Fibroblast of skin of right quadriceps (primary cell): ENCODE measurements at regions not wholly inside any gene's neighbourhood (a gene's known extent, or its start where the extent isn't known, plus 50 kb on each side); places are given as distances from the start of the nearest gene placed in this dataset.
"Not testable (repeated sequence)": the region's sequence is repeated elsewhere in the genome, so short reads cannot be mapped to it uniquely, and the experiment has no call there.

Experiments
- DNase-seq: peaks from one replicate; pipeline ENCODE4 v3.0.0-alpha.2; 2013

DNA sequence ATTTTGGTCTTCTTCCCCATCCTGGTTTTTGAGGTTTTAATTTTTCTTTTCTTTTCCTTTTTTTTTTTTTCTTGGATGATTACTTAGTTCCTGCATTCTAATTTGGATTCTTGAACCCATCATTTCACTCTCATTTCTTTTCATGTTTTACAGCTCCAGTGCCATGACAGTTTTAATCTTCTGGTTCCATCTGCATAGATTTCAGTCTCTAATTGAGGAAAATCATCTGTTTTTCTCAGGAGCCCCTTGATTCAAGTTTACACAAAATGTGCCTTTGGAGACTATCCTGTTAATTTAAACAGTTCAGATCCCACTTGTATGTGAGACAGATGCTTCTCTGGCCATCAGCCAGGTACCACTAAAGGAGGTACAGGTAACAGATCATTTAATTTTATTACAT lies 379.9 kb downstream of the PIK3C3 start:
- no peak for DNase-seq

DNA sequence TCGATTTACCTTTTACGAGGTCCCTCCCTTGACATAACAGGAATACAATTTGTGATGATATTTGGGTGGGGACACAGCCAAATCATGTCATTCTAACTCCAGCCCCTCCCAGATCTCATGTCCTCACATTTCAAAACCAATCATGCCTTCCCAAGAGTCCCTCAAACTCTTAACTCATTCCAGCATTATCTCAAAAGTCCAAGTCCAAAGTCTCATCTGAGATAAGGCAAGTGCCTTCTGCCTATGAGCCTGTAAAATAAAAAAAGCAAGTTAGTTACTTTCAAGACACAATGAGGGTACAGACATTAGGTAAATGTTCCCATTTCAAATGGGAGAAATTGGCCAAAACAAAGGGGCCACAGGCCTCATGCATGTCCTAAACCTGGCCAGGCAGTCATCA lies 381.1 kb downstream of the PIK3C3 start:
- DNase-seq = no peak

DNA sequence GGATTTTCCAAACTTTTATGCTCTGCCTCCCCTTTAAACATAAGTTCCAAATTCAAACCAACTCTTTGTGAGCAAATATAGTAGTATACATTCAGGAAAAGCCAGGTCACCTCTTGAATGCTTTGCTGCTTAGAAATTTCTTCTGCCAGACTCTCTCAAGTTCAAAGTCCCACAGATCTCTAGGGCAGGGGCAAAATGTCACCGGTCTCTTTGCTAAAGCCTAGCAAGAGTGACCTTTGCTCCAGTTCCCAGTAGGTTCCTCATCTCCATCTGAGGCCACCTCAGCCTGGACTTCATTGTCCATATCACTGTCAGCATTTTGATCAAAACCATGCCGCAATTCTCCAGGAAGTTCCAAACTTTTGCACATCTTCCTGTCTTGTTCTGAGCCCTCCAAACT lies 382.3 kb downstream of the PIK3C3 start:
- DNase-seq = not testable (repeated sequence)

DNA sequence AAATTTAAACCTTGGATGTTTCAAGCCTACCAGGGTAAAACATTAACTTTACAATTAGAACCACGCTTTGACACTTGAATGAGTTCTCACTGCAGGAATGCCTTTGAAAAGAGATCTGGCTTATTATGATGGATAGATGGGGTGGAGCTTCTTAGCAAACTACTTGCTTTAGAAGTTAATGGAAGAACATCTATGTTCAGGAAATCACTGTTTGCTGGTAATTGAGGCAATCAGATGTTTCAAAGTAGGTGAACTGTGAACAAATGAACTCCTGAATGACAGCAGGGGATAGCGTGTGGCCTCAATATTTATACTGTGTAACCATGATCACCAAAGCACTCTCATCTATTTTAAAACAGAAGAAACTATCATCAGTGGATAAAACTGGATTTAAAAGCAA lies 383.6 kb downstream of the PIK3C3 start:
- no peak for DNase-seq

DNA sequence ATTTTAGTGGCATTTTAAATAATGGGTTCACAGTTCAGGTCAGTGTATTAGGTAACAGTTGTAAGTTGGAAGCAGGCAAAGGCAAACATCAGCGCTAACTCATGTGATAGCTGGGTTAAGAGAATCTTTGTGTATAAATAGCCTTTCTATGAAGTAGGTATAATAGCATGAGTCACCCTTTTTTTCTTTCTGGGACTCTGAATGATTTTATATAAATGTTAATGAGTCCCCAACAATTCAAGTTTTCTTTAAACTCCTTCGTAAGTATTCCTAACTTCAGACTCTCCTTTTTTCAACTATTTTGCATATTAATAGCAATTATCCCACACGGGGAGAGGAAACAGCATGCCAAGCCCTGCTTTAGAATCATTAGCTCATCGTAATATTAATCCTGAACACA lies 384.3 kb downstream of the PIK3C3 start:
- DNase-seq = no peak

DNA sequence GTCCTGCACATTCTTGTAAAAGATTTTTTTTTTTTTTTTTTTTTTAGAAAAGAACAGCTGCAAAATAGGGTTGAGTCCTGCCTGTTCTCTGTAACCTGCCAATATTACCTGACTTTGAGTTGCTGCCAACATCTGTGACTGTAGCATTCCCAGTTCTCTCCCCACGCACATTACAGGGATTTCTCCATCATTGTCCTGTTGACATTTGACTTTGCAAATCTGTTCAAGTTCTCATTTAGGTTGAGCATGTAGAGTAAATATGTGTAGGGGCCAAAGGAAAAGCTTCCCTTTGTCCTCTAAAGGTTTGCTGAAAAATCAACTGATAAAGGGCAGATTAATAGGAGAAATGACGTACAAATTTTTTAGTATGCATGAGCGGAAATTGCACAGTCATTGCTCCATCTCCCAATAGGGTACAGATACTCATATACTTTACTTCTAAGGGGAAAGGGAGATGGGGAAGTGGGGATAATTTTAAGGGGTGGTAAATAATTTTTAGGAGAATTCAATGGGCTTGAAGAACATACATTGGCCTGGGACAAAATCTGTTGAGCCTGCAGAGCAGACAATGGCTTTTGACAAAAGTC lies 385.5 kb downstream of the PIK3C3 start:
- no peak for DNase-seq

DNA sequence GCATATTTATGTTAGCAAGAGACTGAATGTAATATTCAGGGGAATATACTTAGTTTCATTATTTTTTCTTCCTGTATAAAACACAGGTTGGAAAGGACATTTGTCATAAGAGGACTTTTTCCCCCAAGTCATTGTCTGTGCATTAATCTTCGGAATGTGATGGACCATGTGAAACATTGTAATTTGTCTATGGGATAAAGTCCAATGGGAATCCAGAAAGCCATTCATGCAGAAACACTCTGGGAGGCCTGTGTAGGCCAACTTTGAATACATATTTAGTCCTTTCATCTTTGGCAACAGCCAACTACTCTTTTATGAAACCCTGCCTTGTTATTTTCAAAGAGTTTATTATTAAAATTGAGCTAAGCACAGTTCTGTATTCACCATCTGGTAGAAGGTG lies 386.4 kb downstream of the PIK3C3 start:
- DNase-seq = no peak

DNA sequence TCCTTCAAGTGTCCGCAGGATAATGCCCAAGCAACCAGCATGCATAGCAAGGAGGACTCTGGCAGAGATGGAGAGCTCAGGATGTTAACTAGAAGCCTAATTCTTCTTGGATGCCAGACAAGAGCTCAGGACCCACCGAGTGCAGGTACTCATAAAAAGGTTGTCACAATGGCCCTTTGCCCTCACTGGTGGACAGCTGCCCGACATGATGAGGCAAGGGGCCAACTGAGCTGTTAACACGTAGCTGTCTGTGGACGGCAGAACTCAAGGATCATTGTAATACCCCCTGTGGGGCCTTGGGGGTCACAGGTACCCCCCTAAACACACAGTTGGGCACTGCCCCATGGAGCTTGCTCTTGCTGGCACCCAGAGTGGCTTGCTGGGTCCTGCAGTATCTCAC lies 393.7 kb downstream of the PIK3C3 start:
- DNase-seq = no peak

DNA sequence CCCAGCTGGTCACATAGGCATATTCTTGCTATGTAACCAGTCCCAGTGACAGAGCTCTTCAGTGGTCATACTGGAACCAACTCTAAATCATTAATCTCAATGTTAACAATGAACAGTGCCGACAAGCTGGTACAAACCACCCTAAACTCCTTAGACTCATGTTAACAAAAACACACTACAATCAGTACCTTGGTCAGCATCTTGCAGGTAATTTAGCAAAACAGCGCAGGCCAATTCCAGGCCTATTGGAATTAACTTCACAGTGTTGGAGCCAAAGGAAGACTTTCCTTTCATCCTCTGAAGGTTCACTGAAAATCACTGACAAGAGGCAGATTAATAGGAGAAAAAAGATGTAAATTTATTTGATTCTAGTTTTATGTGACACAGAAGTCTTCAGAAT lies 396.4 kb downstream of the PIK3C3 start:
- DNase-seq = no peak

DNA sequence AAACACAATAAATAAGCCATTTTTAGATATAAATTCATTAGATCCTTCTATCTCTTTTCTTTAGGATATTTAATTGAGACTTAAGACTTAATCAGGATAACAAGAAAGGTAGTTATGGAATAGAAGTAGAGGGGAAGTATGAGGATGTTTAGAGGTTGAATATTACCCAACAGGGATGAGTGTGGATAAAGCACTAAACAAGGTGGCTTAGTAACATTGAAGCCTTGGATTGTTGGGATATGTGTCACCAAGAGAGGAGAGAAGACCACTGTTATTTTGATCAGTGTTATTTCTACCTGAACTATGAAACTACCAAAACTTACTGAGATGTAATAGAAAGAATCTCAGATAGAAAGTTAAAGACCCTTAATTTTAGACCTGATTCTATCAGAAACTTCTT lies 405.7 kb downstream of the PIK3C3 start:
- DNase-seq = no peak

DNA sequence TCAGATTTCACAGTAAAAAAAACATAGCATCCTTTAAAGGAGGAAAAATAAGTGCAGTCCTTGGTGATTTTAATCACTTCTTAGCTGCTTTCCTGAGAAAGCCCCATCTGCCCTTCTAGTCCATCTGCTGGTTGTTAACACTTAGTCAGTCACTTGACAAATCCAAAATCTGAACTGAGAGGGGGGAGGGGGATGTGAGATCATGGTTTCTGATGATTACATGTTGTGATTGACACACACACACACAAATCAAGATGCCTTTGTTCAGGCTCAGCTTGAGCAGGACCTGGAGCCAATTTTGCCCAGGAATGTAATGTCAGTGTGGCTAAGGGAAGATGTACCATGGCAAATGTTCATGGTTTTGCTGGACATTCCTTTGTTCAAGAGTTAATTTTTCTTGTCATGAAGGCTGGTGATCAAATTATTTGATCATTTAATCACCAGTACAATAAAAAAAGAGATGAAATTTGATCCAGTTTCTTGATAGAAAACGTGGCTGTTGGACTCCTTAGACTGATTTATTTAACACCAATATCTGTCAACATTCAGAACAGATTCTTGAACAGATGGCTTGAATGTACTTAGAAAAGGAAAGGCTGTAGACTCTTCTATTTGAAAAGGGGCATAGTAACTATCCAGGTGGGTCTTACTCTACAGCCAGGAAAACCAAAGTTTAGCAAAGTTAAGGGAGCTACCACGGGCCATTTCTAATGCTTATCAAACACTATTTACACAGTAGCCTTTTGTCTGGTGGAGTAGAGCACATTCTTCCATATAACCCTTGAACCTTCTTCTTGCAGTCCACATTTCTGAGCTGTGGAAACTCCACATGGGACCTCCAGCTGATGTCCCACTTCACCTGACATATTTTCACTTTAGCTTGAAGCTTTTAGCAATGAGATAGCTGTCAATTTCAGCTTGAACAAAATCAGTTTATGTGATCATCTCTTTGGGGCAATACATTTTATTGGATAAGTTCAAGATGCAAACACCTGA lies 408.7 kb downstream of the PIK3C3 start:
- DNase-seq = no peak

DNA sequence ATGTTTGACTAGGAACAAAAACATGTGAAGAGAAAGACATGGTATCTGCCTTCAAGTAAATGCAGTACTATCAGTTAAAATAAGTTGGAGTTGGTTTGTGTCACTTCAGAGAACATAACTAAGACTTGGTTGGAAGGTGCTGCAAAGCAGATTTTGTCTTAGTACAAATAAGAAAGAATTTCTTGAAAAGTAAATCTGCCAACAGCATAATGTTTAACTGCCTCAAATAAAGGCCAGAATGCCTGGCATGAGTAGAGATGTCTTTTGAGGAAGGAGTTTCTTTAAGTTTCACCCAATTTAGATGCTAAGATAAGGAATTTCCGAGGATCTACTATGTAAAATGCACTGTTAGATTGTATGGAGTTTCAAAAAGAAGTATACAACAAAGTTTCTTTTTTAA lies 409.7 kb downstream of the PIK3C3 start:
- no peak for DNase-seq

DNA sequence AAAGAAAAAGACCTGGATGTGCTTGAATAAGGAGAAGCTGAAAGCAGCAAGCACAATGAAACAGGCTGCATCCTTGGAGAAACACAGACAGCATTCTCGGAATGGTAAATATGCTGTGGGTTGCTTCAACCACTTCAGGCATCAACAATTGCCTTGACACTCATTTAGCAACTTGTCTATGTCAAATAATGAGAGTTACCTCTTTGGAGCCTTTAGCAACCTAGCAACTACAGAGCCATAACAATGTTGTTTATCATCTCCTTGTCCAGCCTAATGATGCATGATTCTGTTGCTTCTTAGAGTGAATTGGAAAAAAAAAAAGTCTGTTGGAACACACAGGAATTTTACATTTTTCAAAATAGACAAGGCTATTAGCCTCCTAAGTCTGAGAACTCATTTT lies 410.6 kb downstream of the PIK3C3 start:
- DNase-seq = no peak

DNA sequence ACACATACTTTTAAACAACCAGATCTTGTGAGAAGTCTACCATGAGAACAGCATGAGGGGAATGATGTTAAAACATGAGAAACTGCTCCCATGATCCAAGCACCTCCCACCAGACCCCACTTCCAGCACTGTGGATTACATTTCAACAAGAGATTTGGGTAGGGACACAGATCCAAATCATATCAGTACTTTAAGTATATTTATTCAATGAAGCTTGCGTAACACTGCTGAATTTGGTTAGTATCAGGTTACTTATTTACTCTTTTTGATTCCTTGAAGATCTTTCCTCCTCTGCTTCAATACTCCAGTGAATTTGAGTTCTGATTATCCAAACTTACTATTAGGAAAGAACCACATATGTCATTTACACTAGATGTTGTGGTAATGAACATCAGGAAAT lies 418.6 kb downstream of the PIK3C3 start:
- no peak for DNase-seq

DNA sequence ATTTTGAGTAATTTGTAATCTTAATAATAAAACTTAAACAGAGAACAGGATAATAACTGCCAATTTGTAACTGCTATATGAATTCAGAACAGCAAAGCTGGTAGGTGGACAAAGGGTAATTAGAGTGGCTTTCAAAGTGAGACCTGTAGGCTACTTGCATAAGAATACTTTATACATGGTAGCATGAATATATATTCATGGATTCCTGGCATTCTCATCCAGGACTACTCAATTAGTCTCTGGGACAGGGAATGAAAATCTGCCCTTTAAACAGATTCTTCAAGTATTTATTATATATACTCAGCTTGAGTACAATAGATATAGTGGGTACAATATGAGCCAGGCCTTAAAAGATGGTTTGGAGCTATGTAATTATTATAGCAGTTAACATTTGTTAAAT lies 419.9 kb downstream of the PIK3C3 start:
- no peak for DNase-seq

DNA sequence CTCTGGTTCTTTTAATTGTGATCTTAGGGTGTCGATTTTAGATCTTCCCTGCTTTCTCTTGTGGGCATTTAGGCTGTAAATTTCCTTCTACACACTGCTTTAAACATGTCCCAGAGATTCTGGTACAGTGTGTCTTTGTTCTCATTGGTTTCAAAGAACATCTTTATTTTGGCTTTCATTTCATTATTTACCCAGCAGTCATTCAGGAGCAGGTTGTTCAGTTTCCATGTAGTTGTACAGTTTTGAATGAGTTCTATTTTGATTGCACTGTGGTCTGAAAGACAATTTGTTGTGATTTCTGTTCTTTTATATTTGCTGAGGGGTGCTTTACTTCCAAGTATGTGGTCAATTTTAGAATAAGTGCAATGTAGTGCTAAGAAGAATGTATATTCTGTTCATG lies 423.8 kb downstream of the PIK3C3 start:
- DNase-seq = not testable (repeated sequence)

DNA sequence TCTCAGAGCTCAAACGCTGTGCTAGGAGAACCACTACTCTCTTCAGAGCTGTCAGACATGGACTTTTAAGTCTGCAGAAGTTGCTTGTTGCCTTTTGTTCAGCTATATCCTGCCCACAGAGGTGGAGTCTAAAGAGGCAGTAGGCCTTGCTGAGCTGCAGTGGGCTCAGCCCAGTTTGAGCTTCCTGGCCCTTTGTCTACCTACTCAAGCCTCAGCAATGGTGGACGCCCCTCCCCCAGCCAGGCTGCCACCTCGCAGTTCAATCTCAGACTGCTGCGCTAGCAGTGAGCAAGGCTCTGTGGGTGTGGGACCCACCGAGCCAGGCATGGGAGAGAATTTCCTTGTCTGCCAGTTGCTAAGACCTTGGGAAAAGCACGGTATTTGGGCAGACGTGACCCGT lies 426.2 kb downstream of the PIK3C3 start:
- DNase-seq = not testable (repeated sequence)

DNA sequence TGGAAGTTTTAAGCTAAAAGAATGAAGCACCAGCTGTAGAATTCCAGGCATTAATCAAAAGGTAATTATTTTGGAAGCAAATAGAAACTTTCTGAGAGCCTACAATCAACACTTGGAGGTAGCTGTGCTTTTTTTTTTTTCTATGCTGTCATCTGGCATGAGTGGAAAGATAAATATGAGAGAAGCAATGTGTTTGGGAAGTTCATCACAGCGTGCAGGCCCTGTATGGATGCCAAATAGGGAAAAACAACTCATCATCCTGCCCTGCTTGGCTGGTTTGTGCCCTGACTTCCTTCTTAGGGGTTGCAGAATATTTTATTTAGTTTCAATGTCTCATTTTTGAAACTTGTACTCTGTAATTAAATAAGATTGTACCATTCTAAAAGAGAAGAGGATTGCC lies 437.4 kb downstream of the PIK3C3 start:
- no peak for DNase-seq

DNA sequence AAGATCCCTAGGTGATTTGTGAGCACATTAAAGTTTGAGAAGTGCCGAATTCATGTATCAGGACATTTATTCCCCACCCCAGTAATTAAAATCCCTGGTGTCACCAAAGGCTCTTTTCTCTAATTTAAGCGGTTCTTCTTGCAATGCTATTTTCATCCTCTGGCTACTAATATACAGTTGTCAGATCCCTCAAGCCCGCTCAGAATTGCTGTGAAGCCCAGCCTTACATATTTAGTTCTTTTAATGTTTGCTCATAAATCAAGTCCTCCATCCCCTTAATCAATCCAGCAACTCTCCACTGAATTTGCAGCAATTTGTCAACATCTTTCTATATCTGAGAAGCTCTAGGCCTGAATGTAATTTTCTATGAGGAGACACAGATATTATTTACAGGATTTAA lies 437.9 kb downstream of the PIK3C3 start:
- no peak for DNase-seq

DNA sequence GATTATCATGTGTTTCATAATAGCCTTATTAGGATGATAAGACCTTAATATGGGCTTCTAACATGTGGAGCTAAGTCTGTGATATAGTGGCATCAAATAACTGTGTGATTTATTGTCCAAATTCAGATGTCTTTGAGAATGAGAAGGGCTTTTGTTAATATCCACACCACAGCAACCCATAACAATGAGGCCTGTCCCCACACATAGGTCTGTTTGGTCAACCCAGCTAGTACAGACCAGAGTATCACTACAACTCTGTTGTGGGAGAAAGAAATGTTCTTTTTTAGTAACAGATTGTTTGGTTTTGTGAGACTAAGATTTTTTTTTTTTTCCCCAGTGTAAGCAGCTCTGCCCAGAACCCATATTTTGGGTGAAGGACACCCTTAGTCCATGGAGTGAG lies 439.2 kb downstream of the PIK3C3 start:
- DNase-seq = no peak

DNA sequence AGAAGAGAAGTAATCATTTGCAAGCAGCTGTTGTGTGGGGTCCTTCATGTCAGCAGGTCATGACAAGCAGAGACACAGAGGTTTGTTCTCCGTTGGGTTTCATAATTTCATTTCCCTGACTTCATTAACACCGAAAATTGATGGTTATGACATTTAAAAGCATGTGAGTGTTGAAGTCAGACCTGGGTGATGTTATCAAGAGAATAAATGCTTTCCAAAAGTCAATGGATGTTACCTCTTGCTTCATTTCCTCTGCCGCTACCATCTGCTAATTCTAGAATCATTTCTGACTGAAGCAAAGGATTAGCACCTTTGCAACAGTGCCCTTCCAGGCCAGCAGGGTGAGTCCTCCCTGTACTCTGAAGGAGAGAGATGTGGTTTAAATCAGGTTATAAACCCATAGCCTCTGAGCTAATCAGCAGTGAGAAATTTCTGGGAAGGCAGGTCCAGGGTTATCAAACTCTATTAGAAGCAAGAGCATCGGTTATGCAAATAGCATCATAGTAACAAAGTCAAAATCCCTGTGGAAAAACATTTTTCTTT lies 446.2 kb downstream of the PIK3C3 start:
- DNase-seq = no peak

DNA sequence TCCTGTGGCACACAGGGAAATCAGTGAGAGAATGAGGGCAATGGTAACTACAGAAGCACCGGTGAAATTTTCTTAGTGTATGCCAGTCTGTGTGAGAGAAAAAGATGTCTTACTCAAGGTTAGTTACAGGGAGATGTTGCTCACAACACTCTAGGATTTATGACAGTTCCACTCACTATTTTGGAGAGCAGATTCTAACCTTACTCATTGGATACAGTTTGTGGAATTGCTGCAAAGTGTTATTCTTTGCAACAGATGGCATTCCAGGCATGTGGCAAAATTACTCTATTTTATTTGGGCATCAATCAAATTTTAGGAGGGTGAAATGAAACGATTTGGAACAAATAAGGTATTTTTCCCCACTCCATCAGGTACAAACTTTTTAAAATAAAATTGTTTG lies 449.1 kb downstream of the PIK3C3 start:
- no peak for DNase-seq

DNA sequence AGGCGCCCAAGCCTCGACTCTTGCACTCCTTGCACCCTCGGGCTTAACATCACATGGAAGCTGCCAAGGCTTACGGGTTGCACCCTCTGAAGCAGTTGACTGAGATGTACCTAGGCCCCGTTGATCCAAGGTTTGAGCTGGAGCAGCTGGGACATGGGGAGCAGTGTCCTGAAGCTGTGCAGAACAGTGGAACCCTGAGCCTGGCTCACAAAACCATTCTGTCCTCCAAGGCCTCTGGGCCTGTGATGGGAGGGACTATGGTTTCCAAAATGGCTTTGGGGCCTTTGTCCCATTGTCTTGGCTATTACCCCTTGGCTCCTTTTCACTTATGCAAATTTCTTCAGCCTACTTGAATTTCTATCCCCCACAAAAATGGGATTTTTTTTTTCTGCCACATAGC lies 454.0 kb downstream of the PIK3C3 start:
- DNase-seq = no peak

DNA sequence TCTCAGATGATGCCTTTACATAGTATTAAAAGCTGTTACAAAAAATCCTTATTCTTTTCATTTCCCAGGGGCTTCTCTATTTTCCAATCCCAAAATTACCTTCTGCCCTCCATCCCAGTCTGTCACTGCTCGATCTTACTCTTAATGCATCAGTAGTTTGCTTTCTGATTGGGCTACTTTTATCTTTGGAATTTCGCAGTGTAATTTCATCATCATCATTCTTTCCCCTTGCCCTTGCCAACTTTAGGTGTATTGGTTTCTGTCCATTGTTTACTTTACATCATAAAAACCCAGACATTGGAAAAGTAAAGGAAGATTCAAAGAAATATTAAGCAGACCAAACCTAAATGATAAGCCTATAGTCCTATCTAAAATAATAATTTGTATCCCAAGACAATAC lies 457.2 kb downstream of the PIK3C3 start:
- no peak for DNase-seq
